ENCODE measurements at regions not wholly inside any gene's neighbourhood (a gene's known extent, or its start where the extent isn't known, plus 50 kb on each side); places are given as distances from the start of the nearest gene placed in this dataset.

DNA sequence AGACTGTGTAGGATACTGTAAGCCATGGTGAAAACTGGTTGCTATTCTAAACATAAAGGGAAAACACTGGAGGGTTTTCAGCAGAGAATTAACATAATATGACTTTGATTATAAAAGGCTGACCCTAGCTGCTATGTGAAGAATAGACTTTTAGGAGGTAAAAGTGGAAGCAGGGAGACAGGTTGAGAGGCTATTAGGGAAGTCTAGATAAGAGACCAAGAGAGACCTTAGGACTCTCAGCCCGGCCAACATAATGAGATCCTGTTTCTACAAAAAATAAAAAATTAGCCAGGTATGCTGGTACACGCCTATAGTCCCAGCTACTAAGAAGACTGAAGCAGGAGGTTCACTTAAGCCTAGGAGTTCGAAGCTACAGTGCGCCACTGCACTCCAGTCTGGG lies 393.2 kb upstream of the PMFBP1 start:
- TF ChIP-seq POLR2A (IDR thresholded peaks at IDR 0.05): no peak
- TF ChIP-seq, protein P1, sequence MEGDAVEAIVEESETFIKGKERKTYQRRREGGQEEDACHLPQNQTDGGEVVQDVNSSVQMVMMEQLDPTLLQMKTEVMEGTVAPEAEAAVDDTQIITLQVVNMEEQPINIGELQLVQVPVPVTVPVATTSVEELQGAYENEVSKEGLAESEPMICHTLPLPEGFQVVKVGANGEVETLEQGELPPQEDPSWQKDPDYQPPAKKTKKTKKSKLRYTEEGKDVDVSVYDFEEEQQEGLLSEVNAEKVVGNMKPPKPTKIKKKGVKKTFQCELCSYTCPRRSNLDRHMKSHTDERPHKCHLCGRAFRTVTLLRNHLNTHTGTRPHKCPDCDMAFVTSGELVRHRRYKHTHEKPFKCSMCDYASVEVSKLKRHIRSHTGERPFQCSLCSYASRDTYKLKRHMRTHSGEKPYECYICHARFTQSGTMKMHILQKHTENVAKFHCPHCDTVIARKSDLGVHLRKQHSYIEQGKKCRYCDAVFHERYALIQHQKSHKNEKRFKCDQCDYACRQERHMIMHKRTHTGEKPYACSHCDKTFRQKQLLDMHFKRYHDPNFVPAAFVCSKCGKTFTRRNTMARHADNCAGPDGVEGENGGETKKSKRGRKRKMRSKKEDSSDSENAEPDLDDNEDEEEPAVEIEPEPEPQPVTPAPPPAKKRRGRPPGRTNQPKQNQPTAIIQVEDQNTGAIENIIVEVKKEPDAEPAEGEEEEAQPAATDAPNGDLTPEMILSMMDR (IDR thresholded peaks at IDR 0.05 in 8 of 11, conservative IDR thresholded peaks at IDR 0.05 in 3 of 11): no peak
- TF ChIP-seq POLR2AphosphoS5 (IDR thresholded peaks at IDR 0.05): no peak
